Colon (tissue), 2 donors: ENCODE measurements at regions not wholly inside any gene's neighbourhood (a gene's known extent, or its start where the extent isn't known, plus 50 kb on each side); places are given as distances from the start of the nearest gene placed in this dataset.
"Not testable (repeated sequence)": the region's sequence is repeated elsewhere in the genome, so short reads cannot be mapped to it uniquely, and the experiment has no call there.

Experiments used
- FAIRE-seq: peaks from 2 replicates; lab custom pipeline; 2012; peaks lifted over from hg19 to GRCh38; lab: Jason Lieb, UNC
- donor health status: control.
- donor health status: control.

- FAIRE-seq, result no peak
These were observed 60.5 kb downstream of the DSEL start for GRCh38 chr18:67455890-67456501.

- no peak for FAIRE-seq
These were observed 62.6 kb downstream of the DSEL start for GRCh38 chr18:67453901-67454300.

- no peak for FAIRE-seq
These were observed 64.6 kb downstream of the DSEL start for GRCh38 chr18:67451960-67452359.

GRCh38 chr18:67451101-67451500 is 65.4 kb downstream of the DSEL start:
- FAIRE-seq, result not testable (repeated sequence)

- no peak for FAIRE-seq
These were observed 82.5 kb downstream of the DSEL start for GRCh38 chr18:67433971-67434370.

GRCh38 chr18:67432806-67433205 is 83.7 kb downstream of the DSEL start:
- no peak for FAIRE-seq

- no peak for FAIRE-seq
These were observed 87.7 kb downstream of the DSEL start for GRCh38 chr18:67428805-67429204.

- no peak for FAIRE-seq
These were observed 88.4 kb downstream of the DSEL start for GRCh38 chr18:67428158-67428557.

- FAIRE-seq, result no peak
These were observed 90.0 kb downstream of the DSEL start for GRCh38 chr18:67426486-67426885.

GRCh38 chr18:67425672-67426071 is 90.8 kb downstream of the DSEL start:
- no peak for FAIRE-seq

GRCh38 chr18:67421651-67422050 is 94.9 kb downstream of the DSEL start:
- FAIRE-seq, result no peak

- no peak for FAIRE-seq
These were observed 98.5 kb downstream of the DSEL start for GRCh38 chr18:67417864-67418523.

GRCh38 chr18:67411116-67411515 is 105.4 kb downstream of the DSEL start:
- peak; percentile 31 for FAIRE-seq

- FAIRE-seq, result no peak
These were observed 106.1 kb downstream of the DSEL start for GRCh38 chr18:67410075-67411070.

- no peak for FAIRE-seq
These were observed 108.3 kb downstream of the DSEL start for GRCh38 chr18:67408240-67408639.

GRCh38 chr18:67406714-67407113 is 109.8 kb downstream of the DSEL start:
- no peak for FAIRE-seq

GRCh38 chr18:67402543-67402942 is 114.0 kb downstream of the DSEL start:
- FAIRE-seq, result no peak

- FAIRE-seq, result peak; percentile 95
These were observed 115.9 kb downstream of the DSEL start for GRCh38 chr18:67400502-67401117.

- no peak for FAIRE-seq
These were observed 130.5 kb downstream of the DSEL start for GRCh38 chr18:67386032-67386431.

- FAIRE-seq, result no peak
These were observed 131.1 kb downstream of the DSEL start for GRCh38 chr18:67385455-67385854.

GRCh38 chr18:67384057-67384456 is 132.5 kb downstream of the DSEL start:
- not testable (repeated sequence) for FAIRE-seq

GRCh38 chr18:67381608-67382150 is 134.8 kb downstream of the DSEL start:
- FAIRE-seq, result no peak
